Loucy (cell line): ENCODE measurements at regions not wholly inside any gene's neighbourhood (a gene's known extent, or its start where the extent isn't known, plus 50 kb on each side); places are given as distances from the start of the nearest gene placed in this dataset.

Experiments
- CTCF ChIP-seq: fragments of 200-600 bp; sonication (generic); conservative IDR thresholded peaks from 2 replicates; pipeline ENCODE4 v1.5.1; 2014; ENCODE audit warnings: mild to moderate bottlenecking, antibody characterized with exemption, low read length
- EZH2phosphoT487 ChIP-seq: fragments of 200-600 bp; IDR thresholded peaks from 2 replicates; pipeline ENCODE4 v1.6.1; 2018; ENCODE audit warnings: antibody characterized with exemption, mild to moderate bottlenecking, moderate library complexity, borderline replicate concordance

- TF ChIP-seq CTCF, result no peak
- TF ChIP-seq EZH2phosphoT487, result no peak
These were observed 98.4 kb upstream of the EEPD1 start for GRCh38 chr7:36054637-36055036.
